Esophagus muscularis mucosa (tissue), 4 donors: ENCODE measurements at regions not wholly inside any gene's neighbourhood (a gene's known extent, or its start where the extent isn't known, plus 50 kb on each side); places are given as distances from the start of the nearest gene placed in this dataset.

Experiments used
- CTCF ChIP-seq, 3 experiments: fragments of 200-600 bp in 2 of 3; fragments of 450-650 bp in 1 of 3; sonication (generic) in 2 of 3; IDR thresholded peaks; one replicate each; pipeline ENCODE4 v1.5.1; 2017 to 2019; ENCODE audit warnings: antibody characterized with exemption in 3 of 3, mild to moderate bottlenecking in 2 of 3, moderate library complexity in 1 of 3
- EP300 ChIP-seq: sonication (generic); formaldehyde crosslinking; IDR thresholded peaks from one replicate; pipeline ENCODE4 v1.6.1; 2017; ENCODE audit warnings: antibody characterized with exemption
- POLR2A ChIP-seq: fragments of 450-650 bp; IDR thresholded peaks from one replicate; pipeline ENCODE4 v1.6.1; 2017; ENCODE audit warnings: antibody characterized with exemption, moderate library complexity, mild to moderate bottlenecking, low read depth
- POLR2AphosphoS5 ChIP-seq, 2 donors: sonication (generic); formaldehyde crosslinking; IDR thresholded peaks; one replicate each; pipeline ENCODE4 v1.6.1; 2017; ENCODE audit warnings: antibody characterized with exemption in 2 of 2

GRCh38 chr5:116864838-116865190 lies 290.2 kb upstream of the SEMA6A start:
- TF ChIP-seq CTCF (IDR thresholded peaks at IDR 0.05) (no peak), POLR2AphosphoS5 (IDR thresholded peaks at IDR 0.05) (no peak), POLR2A (no peak), EP300 (no peak)
